Loucy (cell line): ENCODE measurements at regions not wholly inside any gene's neighbourhood (a gene's known extent, or its start where the extent isn't known, plus 50 kb on each side); places are given as distances from the start of the nearest gene placed in this dataset.

ENCODE experiments used
- EZH2phosphoT487 ChIP-seq: fragments of 200-600 bp; IDR thresholded peaks from 2 replicates; pipeline ENCODE4 v1.6.1; 2018; ENCODE audit warnings: antibody characterized with exemption, mild to moderate bottlenecking, moderate library complexity, borderline replicate concordance
- TF ChIP-seq, protein P1 (sequence below): fragments of 200-600 bp; sonication (generic); conservative IDR thresholded peaks from 2 replicates; pipeline ENCODE4 v1.5.1; 2014; ENCODE audit warnings: mild to moderate bottlenecking, antibody characterized with exemption, low read length

DNA sequence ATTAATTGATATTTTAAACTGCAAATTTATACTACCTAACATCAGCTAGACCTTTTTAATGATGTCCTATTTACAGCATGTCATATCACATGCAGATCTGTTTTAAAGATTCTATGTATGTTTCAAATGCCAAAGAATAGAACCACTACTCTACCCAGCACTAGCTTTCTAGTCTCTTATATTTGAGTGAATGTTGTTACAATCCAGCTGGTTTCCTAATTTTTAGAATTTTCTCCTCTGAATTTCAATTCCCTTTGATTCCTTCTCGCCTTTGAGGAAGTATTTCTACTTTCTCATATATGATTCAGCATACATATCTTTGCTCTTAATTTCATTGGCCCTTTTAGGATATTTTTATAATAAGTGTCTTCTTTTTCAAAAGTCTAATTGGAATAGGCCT, 841.9 kb downstream of the TMTC2 start:
- TF ChIP-seq, protein P1, sequence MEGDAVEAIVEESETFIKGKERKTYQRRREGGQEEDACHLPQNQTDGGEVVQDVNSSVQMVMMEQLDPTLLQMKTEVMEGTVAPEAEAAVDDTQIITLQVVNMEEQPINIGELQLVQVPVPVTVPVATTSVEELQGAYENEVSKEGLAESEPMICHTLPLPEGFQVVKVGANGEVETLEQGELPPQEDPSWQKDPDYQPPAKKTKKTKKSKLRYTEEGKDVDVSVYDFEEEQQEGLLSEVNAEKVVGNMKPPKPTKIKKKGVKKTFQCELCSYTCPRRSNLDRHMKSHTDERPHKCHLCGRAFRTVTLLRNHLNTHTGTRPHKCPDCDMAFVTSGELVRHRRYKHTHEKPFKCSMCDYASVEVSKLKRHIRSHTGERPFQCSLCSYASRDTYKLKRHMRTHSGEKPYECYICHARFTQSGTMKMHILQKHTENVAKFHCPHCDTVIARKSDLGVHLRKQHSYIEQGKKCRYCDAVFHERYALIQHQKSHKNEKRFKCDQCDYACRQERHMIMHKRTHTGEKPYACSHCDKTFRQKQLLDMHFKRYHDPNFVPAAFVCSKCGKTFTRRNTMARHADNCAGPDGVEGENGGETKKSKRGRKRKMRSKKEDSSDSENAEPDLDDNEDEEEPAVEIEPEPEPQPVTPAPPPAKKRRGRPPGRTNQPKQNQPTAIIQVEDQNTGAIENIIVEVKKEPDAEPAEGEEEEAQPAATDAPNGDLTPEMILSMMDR = no peak
- no peak for TF ChIP-seq EZH2phosphoT487
